ENCODE measurements at regions not wholly inside any gene's neighbourhood (a gene's known extent, or its start where the extent isn't known, plus 50 kb on each side); places are given as distances from the start of the nearest gene placed in this dataset.

DNA sequence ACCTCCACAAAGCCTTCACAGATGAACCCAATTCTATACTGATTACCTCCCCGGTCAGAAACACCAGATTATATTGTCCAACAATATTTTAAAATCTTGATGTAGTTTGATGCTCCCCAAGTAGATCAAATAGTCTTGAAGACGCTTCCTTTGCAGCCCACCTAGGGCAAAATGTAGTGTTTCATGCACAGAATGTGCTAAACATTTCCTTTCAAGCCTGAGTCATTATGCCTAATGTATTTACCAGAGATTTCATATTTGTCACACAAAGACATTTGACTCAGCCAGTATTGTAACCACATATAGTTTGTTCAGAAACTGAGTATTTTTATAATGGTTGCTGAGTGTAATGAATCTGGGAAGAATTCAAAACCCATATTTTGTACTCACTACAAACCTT is 1396.8 kb downstream of the LRRC4C start:
- no peak for FAIRE-seq
- DNase-seq (ENCODE audit: insufficient read length), result no peak
- TF ChIP-seq TAF1 (IDR thresholded peaks at IDR 0.05; ENCODE audit: borderline replicate concordance, low read depth, low read length) (no peak), POLR2AphosphoS5 (IDR thresholded peaks at IDR 0.05; ENCODE audit: low read depth, low read length) (no peak), POLR2A (IDR thresholded peaks at IDR 0.05; ENCODE audit: low read depth, low read length) (no peak)

DNA sequence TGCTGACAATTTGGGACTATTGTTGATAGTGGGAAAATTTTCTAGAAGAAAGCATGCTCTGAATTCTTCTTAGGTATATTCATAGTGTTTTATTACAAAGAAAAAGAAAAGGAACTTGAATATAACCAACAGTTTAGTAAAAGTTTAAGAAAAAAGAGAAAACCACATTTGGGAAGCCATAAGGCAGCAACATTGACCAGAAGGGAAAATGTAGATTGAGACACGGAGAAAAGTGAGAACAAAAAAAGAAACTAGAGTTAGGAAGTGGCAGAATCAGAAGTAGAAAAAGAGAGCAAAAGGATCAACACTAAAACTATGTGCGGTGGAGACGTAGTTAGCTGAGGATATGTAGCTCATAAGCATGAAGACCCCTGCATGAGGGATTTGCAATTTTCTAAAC is 1398.2 kb downstream of the LRRC4C start:
- FAIRE-seq, result no peak
- DNase-seq (ENCODE audit: insufficient read length), result no peak
- TF ChIP-seq POLR2AphosphoS5 (IDR thresholded peaks at IDR 0.05; ENCODE audit: low read depth, low read length) (no peak), POLR2A (IDR thresholded peaks at IDR 0.05; ENCODE audit: low read depth, low read length) (no peak), TAF1 (IDR thresholded peaks at IDR 0.05; ENCODE audit: borderline replicate concordance, low read depth, low read length) (no peak)

DNA sequence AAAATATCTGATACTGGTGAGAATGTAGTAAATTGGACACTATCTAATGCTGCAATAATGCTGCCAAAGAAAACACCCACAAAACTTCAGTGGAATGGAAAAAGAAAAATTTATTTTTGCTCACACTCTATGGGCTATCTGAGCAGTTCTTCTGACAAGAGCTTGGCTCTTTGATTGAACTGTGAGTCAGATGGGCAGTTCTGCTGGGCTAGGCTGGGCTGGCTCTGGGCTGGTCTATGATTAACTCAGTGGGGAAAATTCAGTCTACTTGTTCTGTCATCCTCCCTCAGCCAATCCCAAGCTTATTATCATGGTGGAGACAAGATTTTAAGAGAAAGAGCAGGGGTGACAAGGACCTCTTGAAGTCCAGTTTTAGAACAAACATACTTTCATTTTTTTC is 1404.8 kb downstream of the LRRC4C start:
- TF ChIP-seq POLR2A (IDR thresholded peaks at IDR 0.05; ENCODE audit: low read depth, low read length) (no peak), POLR2AphosphoS5 (IDR thresholded peaks at IDR 0.05; ENCODE audit: low read depth, low read length) (no peak), TAF1 (IDR thresholded peaks at IDR 0.05; ENCODE audit: borderline replicate concordance, low read depth, low read length) (no peak)
- no peak for DNase-seq (ENCODE audit: insufficient read length)
- FAIRE-seq, result no peak

DNA sequence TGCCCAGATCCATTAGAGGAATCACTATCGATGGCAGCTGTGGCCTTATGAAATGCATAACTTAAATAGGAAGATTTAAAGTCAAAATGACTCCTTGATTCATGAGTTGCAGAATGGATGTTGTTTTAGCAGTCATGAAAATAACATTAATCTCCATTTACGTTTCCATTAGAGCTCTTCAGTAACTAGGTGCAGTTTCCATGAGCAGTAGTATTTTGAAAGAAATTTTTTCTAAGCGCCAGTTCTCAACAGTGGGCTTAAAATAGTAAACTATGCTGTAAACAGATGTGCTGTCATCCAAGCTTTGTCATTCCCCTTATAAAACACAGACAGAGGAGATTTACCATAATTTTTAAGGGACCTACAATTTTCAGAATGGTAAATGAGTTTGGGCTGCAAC is 1414.1 kb downstream of the LRRC4C start:
- no peak for TF ChIP-seq POLR2A (IDR thresholded peaks at IDR 0.05; ENCODE audit: low read depth, low read length)
- TF ChIP-seq POLR2AphosphoS5 (IDR thresholded peaks at IDR 0.05; ENCODE audit: low read depth, low read length), result no peak
- no peak for TF ChIP-seq TAF1 (IDR thresholded peaks at IDR 0.05; ENCODE audit: borderline replicate concordance, low read depth, low read length)
- DNase-seq (ENCODE audit: insufficient read length) (no peak), FAIRE-seq (no peak)

- TF ChIP-seq POLR2AphosphoS5 (IDR thresholded peaks at IDR 0.05; ENCODE audit: low read depth, low read length), result no peak
- TF ChIP-seq POLR2A (IDR thresholded peaks at IDR 0.05; ENCODE audit: low read depth, low read length), result no peak
- no peak for TF ChIP-seq TAF1 (IDR thresholded peaks at IDR 0.05; ENCODE audit: borderline replicate concordance, low read depth, low read length)
- FAIRE-seq (peak; percentile 56), DNase-seq (ENCODE audit: insufficient read length) (no peak)
Observed at GRCh38 chr11:40037005-40037404, 1422.4 kb downstream of the LRRC4C start.

DNA sequence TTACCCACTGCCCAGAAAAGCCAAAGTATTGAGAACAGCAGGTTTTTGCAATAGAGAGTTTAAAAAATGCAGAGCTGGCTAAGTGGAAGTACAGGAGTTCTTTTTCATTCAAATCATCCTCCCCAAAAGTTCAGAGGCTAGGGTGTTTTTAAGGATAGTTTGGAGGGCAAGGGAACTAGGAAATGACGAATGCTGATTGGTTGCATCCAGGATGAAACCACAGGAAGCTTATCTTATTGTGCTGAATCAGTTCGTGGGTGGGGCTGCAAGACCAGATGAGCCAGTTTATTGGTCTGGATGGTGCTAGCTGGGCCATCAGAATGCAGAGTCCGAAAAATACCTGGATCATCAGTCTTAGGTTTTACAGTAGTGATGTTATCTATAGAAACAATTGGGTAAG is 1427.1 kb downstream of the LRRC4C start:
- no peak for TF ChIP-seq POLR2A (IDR thresholded peaks at IDR 0.05; ENCODE audit: low read depth, low read length)
- TF ChIP-seq TAF1 (IDR thresholded peaks at IDR 0.05; ENCODE audit: borderline replicate concordance, low read depth, low read length), result no peak
- no peak for TF ChIP-seq POLR2AphosphoS5 (IDR thresholded peaks at IDR 0.05; ENCODE audit: low read depth, low read length)
- no peak for FAIRE-seq
- DNase-seq (ENCODE audit: insufficient read length), result no peak

DNA sequence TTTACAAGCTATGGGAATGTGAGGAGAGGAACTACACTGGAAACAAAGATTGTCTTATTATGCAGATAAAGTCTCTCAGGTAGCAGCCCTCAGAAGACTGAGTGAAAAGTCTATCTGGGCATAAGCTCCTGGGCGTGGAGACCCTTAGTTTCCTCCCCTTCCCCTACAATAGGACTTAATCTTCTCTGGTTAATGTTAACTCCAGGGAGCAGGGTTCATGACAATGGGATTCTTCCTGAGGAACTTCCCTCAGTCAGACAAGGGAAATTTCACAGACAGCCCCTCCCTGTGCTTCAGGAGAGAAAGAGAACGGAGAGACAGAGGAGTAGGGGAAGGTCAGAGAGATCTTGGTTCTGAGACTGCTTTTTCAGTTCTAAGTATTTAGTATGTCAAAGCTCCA is 1428.6 kb downstream of the LRRC4C start:
- DNase-seq (ENCODE audit: insufficient read length), result no peak
- no peak for FAIRE-seq
- TF ChIP-seq TAF1 (IDR thresholded peaks at IDR 0.05; ENCODE audit: borderline replicate concordance, low read depth, low read length) (no peak), POLR2A (IDR thresholded peaks at IDR 0.05; ENCODE audit: low read depth, low read length) (no peak), POLR2AphosphoS5 (IDR thresholded peaks at IDR 0.05; ENCODE audit: low read depth, low read length) (no peak)

DNA sequence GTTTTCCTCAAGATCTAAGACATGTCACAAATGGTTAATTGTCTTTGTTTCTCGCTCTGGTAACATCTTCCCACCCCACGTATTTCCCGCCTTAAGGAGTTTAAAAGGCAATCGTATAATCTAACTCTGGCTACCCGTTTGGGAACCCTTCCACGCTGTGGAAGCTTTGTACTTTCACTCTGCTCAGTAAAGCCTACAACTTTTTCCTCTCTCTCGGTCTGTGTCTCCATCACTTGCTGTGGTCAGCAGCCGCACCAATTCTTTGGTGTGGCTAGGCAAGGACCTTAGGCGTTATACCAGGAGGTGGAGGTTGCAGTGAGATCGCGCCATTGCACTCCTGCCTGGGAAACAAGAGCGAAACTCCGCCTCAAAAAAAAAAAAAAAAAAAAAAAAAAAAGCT is 1430.1 kb downstream of the LRRC4C start:
- TF ChIP-seq POLR2AphosphoS5 (IDR thresholded peaks at IDR 0.05; ENCODE audit: low read depth, low read length) (no peak), TAF1 (IDR thresholded peaks at IDR 0.05; ENCODE audit: borderline replicate concordance, low read depth, low read length) (no peak), POLR2A (IDR thresholded peaks at IDR 0.05; ENCODE audit: low read depth, low read length) (no peak)
- FAIRE-seq (no peak), DNase-seq (ENCODE audit: insufficient read length) (no peak)

DNA sequence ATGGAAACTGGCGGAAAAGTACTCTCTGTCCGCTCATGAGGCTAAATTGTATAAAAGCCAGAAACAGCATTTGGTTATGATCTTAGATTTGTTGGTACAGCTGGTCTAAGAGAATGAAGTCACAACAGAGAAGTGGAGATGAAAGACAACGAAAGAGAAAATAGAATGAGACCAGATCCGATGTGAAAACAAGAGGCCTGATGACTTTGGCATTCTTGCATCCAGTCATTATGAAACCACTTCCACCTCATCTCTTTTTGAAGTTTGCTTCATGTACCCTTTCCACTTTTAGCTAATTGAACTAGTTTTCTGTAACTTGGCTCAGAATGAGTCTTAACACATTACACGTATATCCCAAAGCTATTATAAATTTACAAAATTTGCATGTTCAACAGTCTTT is 1431.7 kb downstream of the LRRC4C start:
- FAIRE-seq (no peak), DNase-seq (ENCODE audit: insufficient read length) (no peak)
- TF ChIP-seq TAF1 (IDR thresholded peaks at IDR 0.05; ENCODE audit: borderline replicate concordance, low read depth, low read length) (no peak), POLR2AphosphoS5 (IDR thresholded peaks at IDR 0.05; ENCODE audit: low read depth, low read length) (no peak), POLR2A (IDR thresholded peaks at IDR 0.05; ENCODE audit: low read depth, low read length) (no peak)

GRCh38 chr11:40023724-40024123 is 1435.7 kb downstream of the LRRC4C start:
- DNase-seq (ENCODE audit: insufficient read length) (no peak), FAIRE-seq (no peak)
- TF ChIP-seq POLR2A (IDR thresholded peaks at IDR 0.05; ENCODE audit: low read depth, low read length), result no peak
- TF ChIP-seq POLR2AphosphoS5 (IDR thresholded peaks at IDR 0.05; ENCODE audit: low read depth, low read length), result no peak
- no peak for TF ChIP-seq TAF1 (IDR thresholded peaks at IDR 0.05; ENCODE audit: borderline replicate concordance, low read depth, low read length)

DNA sequence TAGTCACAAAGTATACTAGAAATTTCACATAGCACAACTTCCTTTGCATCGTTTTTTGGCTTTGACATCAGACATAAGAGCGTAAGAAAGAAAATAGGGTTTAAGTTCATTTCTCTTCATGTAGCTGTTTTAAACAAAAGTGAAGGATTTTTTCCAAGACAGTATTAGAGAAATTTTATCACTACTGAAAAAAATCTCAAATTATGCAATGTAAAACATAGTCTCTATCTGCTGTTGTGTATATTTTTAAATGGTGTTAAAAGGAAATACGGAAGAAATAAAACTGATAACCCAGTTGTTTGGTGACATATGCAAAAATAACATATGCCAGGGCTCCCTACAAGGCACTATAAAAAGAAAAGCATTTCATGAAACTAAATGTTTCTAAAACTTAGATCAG is 1449.4 kb downstream of the LRRC4C start:
- TF ChIP-seq POLR2AphosphoS5 (IDR thresholded peaks at IDR 0.05; ENCODE audit: low read depth, low read length), result no peak
- no peak for TF ChIP-seq POLR2A (IDR thresholded peaks at IDR 0.05; ENCODE audit: low read depth, low read length)
- TF ChIP-seq TAF1 (IDR thresholded peaks at IDR 0.05; ENCODE audit: borderline replicate concordance, low read depth, low read length), result no peak
- DNase-seq (ENCODE audit: insufficient read length) (no peak), FAIRE-seq (no peak)

- TF ChIP-seq POLR2A (IDR thresholded peaks at IDR 0.05; ENCODE audit: low read depth, low read length), result no peak
- no peak for FAIRE-seq
- DNase-seq (ENCODE audit: insufficient read length), result no peak
Observed at GRCh38 chr11:39992551-39992950, 1466.9 kb downstream of the LRRC4C start.

DNA sequence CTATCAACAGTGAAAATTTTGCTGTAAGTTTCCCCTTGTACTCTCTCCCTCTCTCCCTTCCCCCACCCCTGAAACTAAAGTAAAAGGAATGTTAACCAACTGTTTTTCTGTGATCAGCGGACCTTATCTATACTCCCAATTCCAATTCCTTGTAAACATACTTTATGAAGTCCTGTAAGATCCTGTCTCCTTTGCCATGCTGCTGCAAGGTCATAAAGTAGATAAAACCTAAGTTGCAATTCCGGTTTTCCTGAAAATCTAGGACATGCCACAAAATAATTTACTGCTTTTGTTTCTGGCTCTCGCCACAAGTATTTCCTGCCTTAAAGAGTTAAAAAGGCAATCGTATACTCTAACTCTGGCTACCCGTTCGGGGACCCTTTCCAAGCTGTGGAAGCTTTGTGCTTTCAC is 1469.0 kb downstream of the LRRC4C start:
- FAIRE-seq, result no peak
- DNase-seq (ENCODE audit: insufficient read length), result no peak
- TF ChIP-seq POLR2A (IDR thresholded peaks at IDR 0.05; ENCODE audit: low read depth, low read length) (no peak), TAF1 (IDR thresholded peaks at IDR 0.05; ENCODE audit: borderline replicate concordance, low read depth, low read length) (no peak), POLR2AphosphoS5 (IDR thresholded peaks at IDR 0.05; ENCODE audit: low read depth, low read length) (no peak)
